T-cell (primary cell): ENCODE measurements at regions not wholly inside any gene's neighbourhood (a gene's known extent, or its start where the extent isn't known, plus 50 kb on each side); places are given as distances from the start of the nearest gene placed in this dataset.

Source experiments
- ATAC-seq, 4 experiments: fragments of 200-7000 bp in 3 of 4; fragments of 150-1000 bp in 1 of 4; cut with Tn5 transposase; replicated peaks in 1 of 4; 1 replicate in 3 of 4; 2 replicates in 1 of 4; pipeline ENCODE4 v1.10.0; 2021; ENCODE audit warnings: moderate library complexity in 3 of 4, mild to moderate bottlenecking in 2 of 4, moderate number of reproducible peaks in 1 of 4
- CTCF ChIA-PET, 2 donors: fragments of 300-600 bp; sonication (Branson Sonifier 250); formaldehyde crosslinking; loops; one replicate each; lab custom pipeline; 2022; ENCODE audit warnings: antibody characterized with exemption in 2 of 2; lab: Charles Lee
- POLR2A ChIA-PET, 2 donors: fragments of 300-600 bp; sonication (Branson Sonifier 250); formaldehyde crosslinking; loops; one replicate each; lab custom pipeline; 2022; ENCODE audit warnings: antibody characterized with exemption in 2 of 2; lab: Charles Lee
- DNase-seq, 35 experiments: peaks; one replicate each; pipeline versions ENCODE4 v3.0.0 to v3.0.0-alpha.2; 2013 to 2023
- H3K27ac ChIP-seq: one replicate; pipeline ENCODE4 v1.5.1; 2013; ENCODE audit warnings: low read length
- H3K27me3 ChIP-seq, 2 experiments: replicated peaks in 1 of 2; 1 replicate in 1 of 2; 2 replicates in 1 of 2; pipeline versions ENCODE4 v1.6.1 to v1.7.0; 2013; ENCODE audit warnings: low read length in 1 of 2, mixed read lengths in 1 of 2; ENCODE audit not compliant: control insufficient read depth in 2 of 2, insufficient read depth in 2 of 2; ENCODE audit errors: extremely low read depth in 1 of 2
- H3K36me3 ChIP-seq, 2 donors: 1 replicate in 1 of 2; 2 replicates in 1 of 2; pipeline versions ENCODE4 v1.6.1 to v1.7.0; 2013; ENCODE audit warnings: low read length in 1 of 2; ENCODE audit not compliant: control insufficient read depth in 2 of 2, insufficient read depth in 1 of 2; ENCODE audit errors: extremely low read depth in 1 of 2
- H3K4me1 ChIP-seq, 2 experiments: 1 replicate in 1 of 2; 2 replicates in 1 of 2; pipeline versions ENCODE4 v1.6.1 to v1.7.0; 2013; ENCODE audit warnings: low read length in 2 of 2, mixed read lengths in 1 of 2; ENCODE audit not compliant: insufficient read depth in 2 of 2, control insufficient read depth in 1 of 2; ENCODE audit errors: extremely low read depth in 1 of 2
- H3K4me3 ChIP-seq, 2 donors: 1 replicate in 1 of 2; 2 replicates in 1 of 2; pipeline versions ENCODE4 v1.5.1 to v1.7.0; 2013; ENCODE audit warnings: mild to moderate bottlenecking in 2 of 2, low read length in 1 of 2, moderate library complexity in 1 of 2; ENCODE audit not compliant: control insufficient read depth in 1 of 2; ENCODE audit errors: extremely low read depth in 1 of 2
- H3K9me3 ChIP-seq: 2 replicates; pipeline ENCODE4 v1.7.0; 2013
- H3K27ac Mint-ChIP-seq, 2 donors: one replicate each; pipeline ENCODE4 v1.8.0; 2020 to 2021; ENCODE audit warnings: mild to moderate bottlenecking in 2 of 2, mixed read lengths in 2 of 2
- H3K27me3 Mint-ChIP-seq, 2 donors: one replicate each; pipeline ENCODE4 v1.8.0; 2021 to 2022; ENCODE audit warnings: mixed read lengths in 2 of 2
- H3K36me3 Mint-ChIP-seq: one replicate; pipeline ENCODE4 v1.8.0; 2021; ENCODE audit warnings: mixed read lengths
- H3K4me1 Mint-ChIP-seq, 3 donors: one replicate each; pipeline ENCODE4 v1.8.0; 2020 to 2022; ENCODE audit warnings: mixed read lengths in 3 of 3, mild to moderate bottlenecking in 1 of 3
- H3K4me3 Mint-ChIP-seq, 3 donors: one replicate each; pipeline ENCODE4 v1.8.0; 2020 to 2022; ENCODE audit warnings: mild to moderate bottlenecking in 3 of 3, mixed read lengths in 3 of 3, moderate library complexity in 3 of 3
- H3K9me3 Mint-ChIP-seq, 3 donors: one replicate each; pipeline ENCODE4 v1.8.0; 2020 to 2022; ENCODE audit warnings: mixed read lengths in 3 of 3
- WGBS: methylation state at CpG from one replicate; pipeline ENCODE4 v1.1.5; 2013; ENCODE audit warnings: missing lambda C conversion rate; ENCODE audit not compliant: insufficient coverage; 5-methylcytosine and 5-hydroxymethylcytosine counted together

- no peak overlapping the region for H3K27ac Mint-ChIP-seq
- H3K9me3 ChIP-seq = no peaks in the 10 kb centered on the region
- CTCF ChIA-PET = no interaction called here
- no peak overlapping the region for H3K4me3 ChIP-seq
- H3K36me3 ChIP-seq = no peaks in the 10 kb centered on the region
- 93% methylated on average over 2 of the region's 3 CpGs for WGBS
- H3K4me3 Mint-ChIP-seq = no peak overlapping the region
- H3K9me3 Mint-ChIP-seq = peaks cover 0 to under 1% (median 0%) of the 10 kb centered on the region in 3 donors
- no peak overlapping the region for H3K27ac ChIP-seq
- peaks cover 0 to 10% of the 10 kb centered on the region in 2 donors for H3K27me3 Mint-ChIP-seq
- POLR2A ChIA-PET = no interaction called here
- no peaks in the 10 kb centered on the region for H3K36me3 Mint-ChIP-seq
- no peak for ATAC-seq
- no peak for DNase-seq
- H3K27me3 ChIP-seq = no peaks in the 10 kb centered on the region
- H3K4me1 Mint-ChIP-seq = no peaks in the 10 kb centered on the region
- no peaks in the 10 kb centered on the region for H3K4me1 ChIP-seq
These were observed 735.6 kb downstream of the GLUD2 start for GRCh38 chrX:121782976-121783375.

- POLR2A ChIA-PET = no interaction called here
- 90% methylated on average over 2 of the region's 7 CpGs for WGBS
- Histone ChIP-seq H3K4me3 (no peak overlapping the region), H3K27ac (no peak overlapping the region), H3K36me3 (no peaks in the 10 kb centered on the region), H3K4me1 (no peaks in the 10 kb centered on the region), H3K9me3 (no peaks in the 10 kb centered on the region), H3K27me3 (no peaks in the 10 kb centered on the region)
- DNase-seq (no peak), ATAC-seq (no peak)
- peaks cover 0 to 4% (median 0%) of the 10 kb centered on the region in 3 donors for H3K9me3 Mint-ChIP-seq
- no peak overlapping the region for H3K4me3 Mint-ChIP-seq
- H3K4me1 Mint-ChIP-seq = no peaks in the 10 kb centered on the region
- no peaks in the 10 kb centered on the region for H3K36me3 Mint-ChIP-seq
- CTCF ChIA-PET = no interaction called here
- no peaks in the 10 kb centered on the region for H3K27me3 Mint-ChIP-seq
- H3K27ac Mint-ChIP-seq = no peak overlapping the region
These were observed 755.5 kb downstream of the GLUD2 start for GRCh38 chrX:121802881-121803412.

- Mint-ChIP-seq H3K27me3 (peaks cover 0 to 3% of the 10 kb centered on the region in 2 donors), H3K4me3 (no peak overlapping the region), H3K36me3 (no peaks in the 10 kb centered on the region), H3K27ac (no peak overlapping the region), H3K9me3 (no peaks in the 10 kb centered on the region), H3K4me1 (no peaks in the 10 kb centered on the region)
- H3K9me3 ChIP-seq = no peaks in the 10 kb centered on the region
- H3K27ac ChIP-seq = no peak overlapping the region
- 43% methylated on average over 2 of the region's 2 CpGs for WGBS
- ChIA-PET CTCF (no interaction called here), POLR2A (no interaction called here)
- H3K4me1 ChIP-seq = no peaks in the 10 kb centered on the region
- no peak for DNase-seq
- H3K4me3 ChIP-seq = no peak overlapping the region
- H3K27me3 ChIP-seq = no peaks in the 10 kb centered on the region
- no peak for ATAC-seq
- H3K36me3 ChIP-seq = no peaks in the 10 kb centered on the region
These were observed 776.0 kb downstream of the GLUD2 start for GRCh38 chrX:121823406-121823805.

- POLR2A ChIA-PET = no interaction called here
- Histone ChIP-seq H3K4me3 (no peak overlapping the region), H3K27me3 (no peaks in the 10 kb centered on the region), H3K27ac (no peak overlapping the region), H3K36me3 (no peaks in the 10 kb centered on the region), H3K4me1 (no peaks in the 10 kb centered on the region), H3K9me3 (no peaks in the 10 kb centered on the region)
- Mint-ChIP-seq H3K27me3 (no peaks in the 10 kb centered on the region), H3K9me3 (no peaks in the 10 kb centered on the region), H3K36me3 (no peaks in the 10 kb centered on the region), H3K4me1 (no peaks in the 10 kb centered on the region), H3K27ac (no peak overlapping the region), H3K4me3 (no peak overlapping the region)
- no peak for DNase-seq
- no peak for ATAC-seq
- CTCF ChIA-PET = no interaction called here
- no CpG with 5 or more reads among the region's 2 CpGs for WGBS
These were observed 784.2 kb downstream of the GLUD2 start for GRCh38 chrX:121831601-121832000.

- Mint-ChIP-seq H3K27me3 (no peaks in the 10 kb centered on the region), H3K9me3 (no peaks in the 10 kb centered on the region), H3K4me1 (no peaks in the 10 kb centered on the region), H3K36me3 (no peaks in the 10 kb centered on the region), H3K4me3 (no peak overlapping the region), H3K27ac (no peak overlapping the region)
- H3K4me3 ChIP-seq = no peak overlapping the region
- no peak overlapping the region for H3K27ac ChIP-seq
- ATAC-seq (no peak), DNase-seq (no peak)
- H3K36me3 ChIP-seq = no peaks in the 10 kb centered on the region
- H3K4me1 ChIP-seq = no peaks in the 10 kb centered on the region
- H3K27me3 ChIP-seq = no peaks in the 10 kb centered on the region
- no CpG with 5 or more reads among the region's 1 CpG for WGBS
- CTCF ChIA-PET = interaction anchor here in 1 of 2 donors (0.6 kb wide), 1 partner anchor 13 kb away, joined by 3 read pairs; no protein-coding TSS in a partner anchor
- POLR2A ChIA-PET = no interaction called here
- H3K9me3 ChIP-seq = no peaks in the 10 kb centered on the region
These were observed 785.0 kb downstream of the GLUD2 start for GRCh38 chrX:121832446-121832845.

- H3K4me3 ChIP-seq = no peak overlapping the region
- H3K27ac ChIP-seq = no peak overlapping the region
- H3K4me1 ChIP-seq = no peaks in the 10 kb centered on the region
- Mint-ChIP-seq H3K9me3 (no peaks in the 10 kb centered on the region), H3K27me3 (no peaks in the 10 kb centered on the region), H3K36me3 (no peaks in the 10 kb centered on the region), H3K4me3 (no peak overlapping the region), H3K4me1 (no peaks in the 10 kb centered on the region), H3K27ac (no peak overlapping the region)
- WGBS = no CpG with 5 or more reads among the region's 1 CpG
- ATAC-seq (no peak), DNase-seq (no peak)
- H3K9me3 ChIP-seq = no peaks in the 10 kb centered on the region
- CTCF ChIA-PET = no interaction called here
- H3K36me3 ChIP-seq = no peaks in the 10 kb centered on the region
- H3K27me3 ChIP-seq = no peaks in the 10 kb centered on the region
- POLR2A ChIA-PET = no interaction called here
These were observed 788.6 kb downstream of the GLUD2 start for GRCh38 chrX:121836000-121836399.

- Mint-ChIP-seq H3K9me3 (peaks cover 0 to 1% (median 0%) of the 10 kb centered on the region in 3 donors), H3K4me3 (no peak overlapping the region), H3K4me1 (no peaks in the 10 kb centered on the region), H3K27me3 (peaks cover 0 to 3% of the 10 kb centered on the region in 2 donors), H3K36me3 (no peaks in the 10 kb centered on the region), H3K27ac (no peak overlapping the region)
- no CpG with 5 or more reads among the region's 2 CpGs for WGBS
- DNase-seq (no peak), ATAC-seq (no peak)
- POLR2A ChIA-PET = no interaction called here
- CTCF ChIA-PET = no interaction called here
- no peaks in the 10 kb centered on the region for H3K4me1 ChIP-seq
- no peak overlapping the region for H3K4me3 ChIP-seq
- no peak overlapping the region for H3K27ac ChIP-seq
- no peaks in the 10 kb centered on the region for H3K9me3 ChIP-seq
- H3K27me3 ChIP-seq = no peaks in the 10 kb centered on the region
- no peaks in the 10 kb centered on the region for H3K36me3 ChIP-seq
These were observed 803.6 kb downstream of the GLUD2 start for GRCh38 chrX:121851033-121851432.
